GM18499 (cell line): ENCODE measurements at regions not wholly inside any gene's neighbourhood (a gene's known extent, or its start where the extent isn't known, plus 50 kb on each side); places are given as distances from the start of the nearest gene placed in this dataset.
A peak's percentile ranks its signal among the peaks of the same experiment; 100 is the strongest.
"Not testable (repeated sequence)": the region's sequence is repeated elsewhere in the genome, so short reads cannot be mapped to it uniquely, and the experiment has no call there.

Experiments
- ATAC-seq: cut with Tn5 transposase; IDR thresholded peaks from one replicate; pipeline ENCODE4 v1.9.1; 2021; ENCODE audit warnings: moderate number of reproducible peaks; ENCODE audit not compliant: insufficient read depth, unreplicated experiment

DNA sequence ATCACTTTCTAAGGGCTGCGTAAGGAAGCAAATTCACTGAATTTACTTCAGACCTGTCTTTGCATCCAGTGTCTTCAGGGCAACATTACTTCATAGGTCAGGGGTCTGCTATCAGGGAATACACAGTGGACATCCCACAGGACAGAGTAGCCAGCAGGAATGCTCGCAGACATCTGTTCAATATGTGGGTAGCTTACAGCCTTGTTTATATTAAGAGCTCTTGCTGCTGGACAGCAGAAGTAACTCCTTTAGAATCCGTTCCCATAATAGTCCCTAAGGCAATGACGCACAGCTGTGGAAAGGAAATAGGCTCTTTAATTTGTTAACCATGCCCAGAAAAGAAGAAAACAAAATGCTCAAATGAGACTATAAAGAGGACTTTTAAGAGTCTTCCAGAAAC, 198.7 kb downstream of the MOXD1 start:
- no peak for ATAC-seq

DNA sequence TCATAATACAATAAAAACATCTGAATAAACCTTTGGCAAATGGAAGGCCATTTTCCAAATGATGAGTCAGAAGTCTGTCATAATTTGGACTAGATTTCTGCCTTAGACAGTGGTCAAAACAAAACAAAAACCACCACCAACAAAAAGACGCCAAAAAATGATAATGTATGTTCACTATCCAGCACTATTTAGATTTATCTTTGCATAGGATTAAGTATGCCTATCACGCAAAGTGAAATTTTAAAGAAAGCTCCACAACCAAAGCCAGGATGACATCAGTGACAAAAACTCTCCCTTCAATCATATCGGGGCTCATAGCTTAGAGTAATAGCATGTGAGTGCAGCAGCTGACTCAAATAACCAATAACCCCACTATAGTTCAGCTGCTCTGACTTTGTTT, 201.9 kb downstream of the MOXD1 start:
- ATAC-seq = no peak

DNA sequence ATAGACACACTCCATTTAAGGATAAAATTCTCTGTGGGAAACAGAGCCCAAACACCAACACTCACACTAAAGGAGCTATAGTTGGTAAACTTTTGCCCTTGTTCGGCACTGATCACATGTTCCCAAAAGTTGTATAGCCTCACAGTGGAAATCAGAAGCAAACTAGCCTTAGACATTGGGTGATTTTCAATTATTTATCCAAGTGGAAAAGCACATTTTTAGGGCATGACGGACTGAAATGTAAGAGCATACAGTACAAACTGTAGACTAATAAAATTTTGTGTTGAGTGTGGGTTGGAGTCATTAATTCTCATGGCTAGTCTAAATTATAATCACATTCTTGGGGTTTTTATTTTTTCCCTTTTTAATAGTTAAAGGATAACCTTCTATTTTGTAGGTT, 202.4 kb downstream of the MOXD1 start:
- ATAC-seq = no peak

DNA sequence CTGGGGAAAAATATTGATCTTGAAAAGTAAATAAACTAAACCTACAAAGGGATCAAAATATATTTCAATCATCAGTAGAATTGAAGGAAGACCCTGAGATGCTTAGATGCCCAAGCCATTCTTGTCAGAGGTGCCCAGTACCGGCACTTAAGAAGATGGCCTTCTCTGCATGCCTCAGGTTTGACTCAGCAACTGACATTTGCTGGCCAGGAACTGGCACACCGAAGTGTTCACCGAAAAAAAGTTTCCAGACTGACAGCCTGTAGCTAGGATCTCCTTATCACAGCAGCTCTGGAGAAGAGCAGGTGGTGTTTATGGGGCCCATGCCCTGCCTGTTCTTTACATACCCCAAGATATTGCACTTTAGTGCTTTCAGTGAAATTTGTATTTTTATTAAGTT, 203.2 kb downstream of the MOXD1 start:
- no peak for ATAC-seq

DNA sequence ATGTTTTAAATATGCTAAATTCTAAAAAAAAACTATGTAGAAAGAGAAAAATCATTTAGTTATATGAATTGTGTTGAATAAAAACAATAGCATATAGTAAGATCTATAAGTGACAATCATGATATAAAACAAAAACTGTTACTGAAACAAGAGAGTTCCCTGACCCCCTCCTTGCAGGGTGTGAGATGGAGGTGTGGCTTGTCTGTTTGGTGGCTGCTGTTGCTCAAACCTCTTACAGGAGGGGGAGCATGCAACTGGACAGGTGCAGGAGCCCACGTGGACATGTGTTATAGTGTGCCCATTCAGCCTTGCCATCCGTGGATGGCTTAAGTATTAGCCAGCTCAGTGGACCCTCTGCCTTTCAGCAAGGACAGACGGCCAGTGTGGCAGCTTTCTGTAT, 206.7 kb downstream of the MOXD1 start:
- ATAC-seq = no peak

DNA sequence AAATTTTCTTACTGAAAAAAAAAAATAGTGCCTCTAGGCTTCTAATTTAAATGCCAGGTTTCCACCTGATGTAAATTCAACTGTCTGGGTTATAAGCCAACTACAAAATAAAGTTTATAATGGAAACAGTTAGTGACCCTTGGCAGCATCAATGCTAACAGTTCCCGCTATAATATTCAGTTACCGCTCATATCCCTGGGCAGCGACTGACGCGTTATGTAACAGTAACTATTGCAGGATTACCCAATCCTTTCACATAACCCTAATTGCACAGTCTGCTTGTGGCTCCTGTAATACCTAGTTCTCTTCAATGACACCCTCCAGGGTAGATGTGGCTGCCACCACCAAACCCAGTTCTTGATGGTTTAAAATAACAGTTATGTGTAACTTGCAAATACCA, 208.6 kb downstream of the MOXD1 start:
- ATAC-seq = no peak

DNA sequence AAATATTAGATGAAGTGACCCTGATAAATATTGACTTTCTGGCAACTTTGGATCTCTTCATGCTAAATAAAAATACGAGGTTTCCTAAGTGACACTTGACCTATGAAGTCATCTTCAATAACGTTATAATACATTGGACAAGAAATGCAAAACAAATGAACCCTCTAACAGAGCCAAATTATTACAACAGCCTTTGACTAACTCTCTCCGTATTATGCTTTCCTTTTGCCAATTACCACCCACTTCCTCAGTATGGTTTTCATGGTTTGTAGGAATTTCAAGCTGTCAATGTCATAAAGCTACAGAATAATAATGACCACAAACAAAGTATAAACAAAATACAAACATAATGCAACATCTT, 210.5 kb downstream of the MOXD1 start:
- no peak for ATAC-seq

DNA sequence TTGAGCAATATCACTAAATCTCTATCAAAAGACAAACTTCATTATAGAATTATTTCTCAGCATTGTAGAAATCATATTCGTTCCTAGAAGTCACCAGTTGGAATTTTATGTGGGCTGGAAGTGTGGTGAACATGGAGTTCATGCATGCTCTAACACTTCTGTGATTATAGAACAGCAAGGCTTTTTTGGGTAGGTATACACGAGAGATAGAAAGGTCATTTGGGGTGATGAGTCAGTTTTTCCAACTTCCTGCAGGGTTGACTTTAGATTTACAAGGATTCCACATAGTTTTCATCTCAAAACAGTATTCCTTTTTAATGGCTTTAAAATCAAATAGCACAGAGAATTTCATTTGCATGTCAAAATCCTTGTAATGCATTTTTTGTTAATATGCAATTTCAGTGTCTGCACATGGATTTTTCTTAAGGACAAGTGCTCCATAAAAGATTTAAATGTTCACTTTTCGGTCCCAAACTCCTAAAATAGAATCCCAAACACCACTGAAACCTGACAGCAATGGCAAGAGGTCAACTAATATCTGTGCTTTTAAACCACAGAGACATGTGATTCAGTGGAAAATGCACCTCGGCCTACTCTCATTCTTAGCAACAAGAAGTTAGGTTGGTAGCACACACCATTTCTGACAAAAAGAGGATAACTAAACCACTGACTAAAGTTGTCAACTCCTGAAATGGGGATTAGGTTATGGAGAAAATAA, 211.0 kb downstream of the MOXD1 start:
- peak; percentile 45 for ATAC-seq

DNA sequence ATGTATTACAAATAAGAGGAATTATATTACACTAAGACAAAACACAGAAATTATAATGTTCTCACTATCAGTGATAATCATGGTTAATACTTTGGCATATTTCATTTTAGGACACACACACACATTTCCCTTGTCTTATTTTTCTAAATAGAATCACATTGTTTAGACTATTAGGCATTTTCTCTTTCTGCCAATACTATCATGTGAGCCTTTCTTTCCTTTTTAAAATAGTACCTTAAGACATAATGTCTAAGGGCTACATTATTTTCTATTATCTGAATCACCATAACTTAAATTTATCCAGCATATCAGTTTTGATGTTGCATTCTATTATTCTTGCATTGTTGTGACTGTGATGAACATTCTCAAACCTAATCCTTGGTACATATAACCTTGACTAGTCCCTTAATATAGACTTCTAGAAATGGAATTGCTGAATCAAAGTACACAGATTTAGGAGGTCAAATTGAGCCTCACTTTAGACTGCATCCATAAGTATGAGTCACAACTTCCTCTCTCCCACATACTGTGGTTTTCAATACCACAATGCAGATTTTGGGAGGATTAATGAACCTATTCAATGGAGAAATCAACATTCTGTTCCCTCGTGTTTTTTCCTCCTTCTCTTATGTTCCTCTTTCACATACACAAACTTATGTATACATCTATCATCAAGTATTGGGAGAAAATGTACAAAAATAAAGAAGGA, 212.6 kb downstream of the MOXD1 start:
- no peak for ATAC-seq

DNA sequence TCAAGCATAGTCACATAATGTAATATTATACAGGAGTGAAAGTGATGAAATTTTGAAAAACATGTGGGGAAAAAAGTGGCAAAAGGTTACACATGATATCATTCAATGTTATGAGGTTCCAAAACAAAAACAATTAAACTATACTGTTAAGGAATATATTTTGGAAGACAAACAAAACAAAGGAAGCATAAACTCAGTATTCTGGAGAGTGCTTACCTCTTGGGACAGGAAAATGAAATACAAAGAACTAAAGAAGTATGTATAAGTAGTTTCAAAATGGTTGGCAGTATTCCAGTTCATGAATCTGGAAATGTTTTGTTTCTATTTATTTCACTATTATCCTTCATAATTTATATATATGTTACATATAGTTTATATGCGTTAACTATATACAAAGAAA, 213.5 kb downstream of the MOXD1 start:
- ATAC-seq = no peak

DNA sequence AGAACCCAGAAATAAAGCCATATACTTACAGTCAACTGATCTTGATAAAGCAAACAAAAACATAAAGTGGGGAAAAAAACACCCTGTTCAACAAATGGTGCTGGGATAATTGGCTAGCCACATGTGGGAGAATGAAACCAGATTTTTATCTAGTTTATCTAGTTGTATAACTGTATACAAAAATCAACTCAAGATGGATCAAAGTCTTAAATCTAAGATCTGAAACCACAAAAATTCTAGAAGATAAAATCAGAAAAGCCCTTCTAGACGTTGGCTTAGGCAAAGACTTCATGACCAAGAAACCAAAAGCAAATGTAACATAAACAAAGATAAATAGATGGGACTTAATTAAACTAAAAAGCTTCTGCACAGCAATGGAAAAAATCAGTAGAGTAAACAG, 216.3 kb downstream of the MOXD1 start:
- ATAC-seq = not testable (repeated sequence)

DNA sequence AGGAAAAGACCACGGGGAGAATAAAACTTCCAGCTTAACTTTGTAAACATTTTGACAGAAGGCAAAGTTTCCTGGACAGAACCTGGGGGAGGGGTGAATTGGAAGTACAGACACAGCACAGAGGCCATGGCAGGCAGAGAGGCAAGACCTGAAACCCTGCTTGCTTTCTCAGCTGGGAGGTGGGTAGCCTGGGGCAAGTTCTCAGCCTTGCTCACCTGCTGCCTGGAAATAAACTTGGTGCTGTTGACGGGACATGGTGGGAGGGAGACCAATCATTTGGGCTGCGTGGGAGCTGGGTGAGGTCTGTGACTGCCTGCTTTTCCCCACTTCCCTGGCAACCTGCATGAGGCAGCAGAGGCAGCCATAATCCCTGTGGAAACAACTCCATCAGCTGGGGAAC, 221.3 kb downstream of the MOXD1 start:
- ATAC-seq = no peak

DNA sequence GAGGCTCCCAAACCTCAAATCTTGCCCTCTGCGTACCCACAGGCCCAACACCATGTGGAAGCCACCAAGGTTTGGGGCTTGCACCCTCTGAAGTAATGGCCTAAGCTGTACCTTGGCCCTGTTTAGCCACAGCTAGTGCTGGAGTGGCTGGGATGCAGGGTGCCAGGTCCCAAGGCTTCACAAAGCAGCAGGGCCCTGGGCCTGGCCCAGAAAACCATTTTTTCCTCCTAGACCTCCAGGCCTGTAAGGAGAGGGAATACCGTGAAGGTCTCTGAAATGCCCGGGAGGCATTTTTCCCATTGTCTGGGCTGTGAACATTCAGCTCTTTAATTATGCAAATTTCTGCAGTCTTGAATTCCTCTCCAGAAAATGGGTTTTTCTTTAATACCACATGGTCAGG, 223.7 kb upstream of the CCN2 start:
- ATAC-seq = no peak

DNA sequence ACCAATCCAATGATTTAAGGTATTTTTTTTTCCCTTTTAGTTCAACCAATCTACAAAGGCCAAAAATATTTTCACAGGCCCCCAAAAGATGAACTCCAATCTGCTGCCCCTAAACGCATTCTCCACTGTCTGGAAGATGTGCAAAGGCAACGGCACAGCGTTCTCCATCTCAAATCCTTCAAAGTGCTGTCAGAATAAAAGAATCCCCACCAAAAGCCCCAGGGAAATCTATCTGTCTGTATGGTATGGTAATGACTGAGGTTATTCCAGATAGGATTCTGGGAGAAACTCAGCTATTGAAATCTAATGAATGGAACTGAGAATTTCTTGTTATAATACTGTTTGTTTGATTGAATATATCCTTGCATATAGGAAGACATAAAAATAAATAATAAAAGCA, 217.8 kb upstream of the CCN2 start:
- ATAC-seq = no peak

DNA sequence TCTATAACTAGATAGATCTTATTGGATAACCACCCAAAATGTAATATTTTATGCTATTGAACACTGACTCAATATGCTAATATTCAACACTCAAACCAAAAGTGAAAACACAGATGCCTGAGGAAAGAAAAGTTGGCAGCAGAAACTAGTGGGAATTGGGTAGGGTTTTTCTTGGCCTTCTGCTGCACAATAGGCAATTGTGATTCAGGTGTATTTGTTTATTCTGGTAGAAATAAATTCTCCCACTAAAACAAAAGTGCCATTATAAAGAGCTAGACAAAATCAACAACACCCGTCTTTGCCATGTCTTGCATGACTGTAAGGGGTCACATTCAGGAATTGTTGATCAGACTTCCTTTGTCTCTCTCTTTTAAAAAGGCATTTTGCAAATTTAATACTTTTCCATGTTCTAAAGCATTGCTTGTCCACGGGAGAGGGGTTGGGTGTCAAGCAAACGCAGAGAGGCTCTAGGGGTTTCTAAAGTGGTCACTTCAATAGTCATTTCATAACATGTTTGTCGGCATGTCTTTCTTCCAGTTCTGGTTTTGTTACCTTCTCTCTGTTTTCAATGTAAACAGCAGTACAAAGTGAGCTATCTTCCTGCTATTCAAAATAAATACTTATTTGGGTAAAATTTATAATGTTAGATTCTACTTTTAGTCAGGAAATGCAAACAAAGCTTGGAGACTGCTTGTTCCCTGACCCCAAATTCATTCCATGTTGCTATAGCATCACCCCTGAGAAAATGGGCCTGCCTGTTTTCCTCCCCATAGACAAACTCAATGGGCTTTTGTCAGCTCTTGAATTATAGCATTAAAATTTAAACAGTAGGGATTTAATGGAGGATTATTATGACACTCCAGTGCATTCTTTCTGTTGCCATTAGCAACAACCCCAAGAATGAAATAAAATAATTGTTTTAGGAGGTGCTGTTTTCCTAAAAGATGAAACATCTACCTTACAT, 217.0 kb upstream of the CCN2 start:
- ATAC-seq = no peak

DNA sequence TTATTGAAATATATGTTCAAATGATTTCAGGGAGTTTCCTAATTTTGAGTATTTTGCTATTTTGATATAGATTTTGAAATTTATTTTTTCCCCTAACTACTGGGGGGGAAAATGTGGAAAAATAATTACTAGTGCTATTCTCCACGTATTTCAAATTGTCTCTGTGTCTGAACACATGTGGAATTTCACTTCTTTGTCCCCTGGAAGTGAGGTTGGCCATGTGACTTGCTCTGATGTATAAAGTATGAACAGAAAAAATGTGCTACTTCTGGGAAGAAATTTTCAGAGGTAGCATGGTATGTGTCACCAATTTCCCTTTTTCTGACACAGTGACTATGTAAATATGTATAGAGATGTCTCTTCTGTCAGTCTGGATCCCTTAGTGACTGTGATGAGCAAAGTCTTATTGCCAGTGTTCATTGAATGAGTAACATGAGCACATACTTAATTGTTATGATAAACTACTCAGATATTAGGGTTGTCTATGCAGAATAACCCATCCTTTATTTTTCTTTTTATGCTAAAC, 215.4 kb upstream of the CCN2 start:
- no peak for ATAC-seq

DNA sequence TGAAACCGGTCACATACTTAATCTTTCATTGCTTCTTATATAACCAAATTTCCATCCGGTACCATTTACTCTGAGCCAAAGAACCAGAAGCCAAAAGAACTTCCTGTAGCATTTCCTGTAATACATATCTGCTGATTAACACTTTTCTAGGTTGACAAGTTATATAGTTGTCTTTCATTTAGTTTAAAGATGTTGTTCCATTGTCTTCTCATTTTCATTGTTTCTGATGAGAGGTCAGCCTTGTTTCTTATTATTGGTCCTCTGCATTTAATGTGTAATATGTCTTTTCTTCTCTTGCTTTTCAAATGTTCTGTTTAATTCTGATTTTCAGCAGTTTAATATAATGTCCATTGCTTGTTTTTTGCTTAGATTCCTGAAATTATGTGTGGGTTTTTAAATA, 214.5 kb upstream of the CCN2 start:
- ATAC-seq = no peak

DNA sequence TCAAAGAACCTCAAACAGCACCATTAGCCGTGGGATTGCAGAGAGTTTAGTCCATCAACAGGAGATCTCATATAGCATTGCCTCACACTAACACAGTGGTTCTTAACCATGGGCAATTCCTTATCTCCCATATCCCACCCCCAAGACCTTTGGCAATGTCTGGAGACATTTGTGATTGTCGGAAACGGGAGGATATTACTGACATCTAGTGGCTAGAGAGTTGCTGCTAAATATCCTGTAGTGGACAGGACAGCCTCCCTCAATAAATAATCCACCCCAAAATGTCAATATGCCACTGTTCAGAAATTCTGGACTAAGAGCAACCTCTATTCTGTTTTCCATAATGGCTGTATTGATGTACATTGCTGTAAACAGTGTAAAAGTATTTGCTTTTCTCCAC, 210.1 kb upstream of the CCN2 start:
- no peak for ATAC-seq

DNA sequence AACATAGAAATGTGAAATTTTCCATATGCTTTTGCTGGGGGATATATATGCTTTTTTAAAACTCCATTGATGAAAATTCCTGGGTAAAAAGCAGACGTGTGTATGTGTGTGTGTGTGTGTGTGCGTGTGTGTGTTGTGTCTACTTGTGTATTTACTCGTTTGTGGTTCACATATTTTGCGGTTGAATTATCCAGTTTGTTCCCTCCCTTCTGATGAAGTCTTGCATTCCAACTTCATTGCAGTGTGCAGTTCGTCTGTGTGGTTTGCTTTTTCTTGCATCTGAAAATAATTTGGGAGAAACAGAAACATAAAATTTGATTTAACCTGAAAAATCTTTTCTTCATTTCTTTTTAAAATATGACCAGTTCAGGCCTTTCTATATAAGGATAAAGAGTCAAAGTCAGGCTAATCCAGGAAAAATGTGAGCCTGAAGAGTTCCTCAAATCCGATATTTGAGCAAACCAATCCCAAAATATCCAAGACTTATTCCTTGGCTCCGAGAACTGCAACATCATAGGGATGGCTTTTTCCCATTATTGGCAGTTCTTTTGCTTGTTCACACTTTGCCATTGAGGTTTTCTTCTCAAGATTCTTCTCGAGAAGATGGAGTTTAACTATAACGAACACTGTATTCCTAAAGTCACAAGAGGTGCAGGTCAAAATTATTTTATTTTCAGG, 202.2 kb upstream of the CCN2 start:
- no peak for ATAC-seq

DNA sequence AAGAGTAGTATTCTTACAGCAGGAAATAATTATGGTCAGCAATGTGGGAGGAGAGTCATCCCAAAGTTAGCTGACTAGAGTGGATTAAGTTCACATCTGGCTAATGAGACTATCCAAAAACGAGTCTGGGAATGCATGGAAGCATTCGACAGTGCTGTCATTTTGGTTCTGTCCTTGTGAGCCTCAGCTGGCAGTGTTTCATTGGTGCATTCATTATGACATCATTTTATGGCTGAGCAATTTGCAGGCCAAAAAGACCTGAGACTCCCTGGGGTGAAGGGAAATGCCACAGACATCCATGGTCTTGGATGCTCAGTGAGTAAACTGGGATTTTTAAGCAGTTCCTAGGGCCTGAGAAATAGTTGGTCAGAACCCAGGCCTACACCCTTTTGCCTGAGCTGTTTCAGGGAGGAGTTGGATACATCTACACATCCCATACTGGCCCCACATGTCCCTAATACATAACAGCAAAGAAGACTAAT, 196.4 kb upstream of the CCN2 start:
- ATAC-seq = no peak
